HepG2 (cell line): ENCODE measurements at regions not wholly inside any gene's neighbourhood (a gene's known extent, or its start where the extent isn't known, plus 50 kb on each side); places are given as distances from the start of the nearest gene placed in this dataset.

Source experiments
- CREB3 ChIP-seq: sonication (generic); formaldehyde crosslinking; IDR thresholded peaks from 2 replicates; pipeline ENCODE4 v1.5.0; 2020; ENCODE audit warnings: missing genetic modification reagents
- ELF1 ChIP-seq: sonication (generic); formaldehyde crosslinking; IDR thresholded peaks from 2 replicates; pipeline ENCODE4 v1.4.0; 2020; ENCODE audit warnings: missing genetic modification reagents
- GPBP1L1 ChIP-seq: sonication (generic); formaldehyde crosslinking; IDR thresholded peaks from 2 replicates; pipeline ENCODE4 v1.5.0; 2020; ENCODE audit warnings: mild to moderate bottlenecking, missing genetic modification reagents
- KIAA2018 ChIP-seq: sonication (generic); formaldehyde crosslinking; IDR thresholded peaks from 2 replicates; pipeline ENCODE4 v1.5.0; 2020; ENCODE audit warnings: mild to moderate bottlenecking, missing genetic modification reagents, borderline replicate concordance
- ZNF605 ChIP-seq: sonication (generic); formaldehyde crosslinking; IDR thresholded peaks from 2 replicates; pipeline ENCODE4 v1.8.0; 2022; ENCODE audit warnings: mild to moderate bottlenecking, missing genetic modification reagents
- ZNF724P ChIP-seq: sonication (generic); formaldehyde crosslinking; IDR thresholded peaks from 2 replicates; pipeline ENCODE4 v1.8.0; 2022; ENCODE audit warnings: missing genetic modification reagents, borderline replicate concordance
- ZNF782 ChIP-seq: sonication (generic); formaldehyde crosslinking; IDR thresholded peaks from 2 replicates; pipeline ENCODE4 v1.4.0; 2020; ENCODE audit warnings: missing genetic modification reagents, mild to moderate bottlenecking, borderline replicate concordance
- ZSCAN29 ChIP-seq: sonication (generic); formaldehyde crosslinking; conservative IDR thresholded peaks from 2 replicates; pipeline ENCODE4 v1.4.0; 2020; ENCODE audit warnings: mild to moderate bottlenecking, missing genetic modification reagents
- TF ChIP-seq, protein P1 (sequence below): sonication (generic); formaldehyde crosslinking; IDR thresholded peaks from 2 replicates; pipeline ENCODE4 v1.4.0; 2020; ENCODE audit warnings: mild to moderate bottlenecking, missing genetic modification reagents

DNA sequence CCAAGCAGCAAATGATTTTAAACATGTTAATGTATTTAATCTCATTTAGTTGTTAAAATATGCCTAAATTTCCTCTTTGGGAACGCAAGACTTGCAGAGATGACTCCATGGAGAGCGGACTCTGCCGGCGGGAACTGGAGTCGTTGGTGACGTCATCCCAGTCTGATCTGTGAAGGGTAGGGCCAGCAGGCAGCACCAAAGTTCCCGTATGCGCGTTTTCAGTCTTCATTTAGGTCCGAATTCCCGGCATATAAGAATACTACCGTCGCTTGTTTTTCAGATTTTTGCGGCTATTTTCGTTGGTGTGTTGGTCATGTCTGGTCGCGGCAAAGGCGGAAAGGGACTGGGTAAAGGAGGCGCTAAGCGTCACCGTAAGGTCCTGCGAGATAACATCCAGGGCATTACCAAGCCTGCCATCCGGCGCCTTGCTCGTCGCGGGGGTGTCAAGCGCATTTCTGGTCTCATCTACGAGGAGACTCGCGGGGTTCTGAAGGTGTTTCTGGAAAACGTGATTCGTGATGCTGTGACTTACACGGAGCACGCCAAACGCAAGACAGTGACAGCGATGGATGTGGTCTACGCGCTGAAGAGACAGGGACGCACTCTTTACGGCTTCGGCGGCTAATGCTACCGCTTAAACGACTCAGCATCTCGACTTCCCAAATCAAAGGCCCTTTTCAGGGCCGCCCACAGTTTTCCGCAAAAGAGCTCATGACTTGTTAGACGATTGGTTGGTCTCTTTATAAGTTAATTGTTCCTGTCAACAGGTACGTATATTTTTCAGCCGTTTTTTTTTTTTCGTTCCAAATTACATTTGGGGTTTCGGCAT, 117.3 kb downstream of the HFE start (continued):
- TF ChIP-seq, protein P1, sequence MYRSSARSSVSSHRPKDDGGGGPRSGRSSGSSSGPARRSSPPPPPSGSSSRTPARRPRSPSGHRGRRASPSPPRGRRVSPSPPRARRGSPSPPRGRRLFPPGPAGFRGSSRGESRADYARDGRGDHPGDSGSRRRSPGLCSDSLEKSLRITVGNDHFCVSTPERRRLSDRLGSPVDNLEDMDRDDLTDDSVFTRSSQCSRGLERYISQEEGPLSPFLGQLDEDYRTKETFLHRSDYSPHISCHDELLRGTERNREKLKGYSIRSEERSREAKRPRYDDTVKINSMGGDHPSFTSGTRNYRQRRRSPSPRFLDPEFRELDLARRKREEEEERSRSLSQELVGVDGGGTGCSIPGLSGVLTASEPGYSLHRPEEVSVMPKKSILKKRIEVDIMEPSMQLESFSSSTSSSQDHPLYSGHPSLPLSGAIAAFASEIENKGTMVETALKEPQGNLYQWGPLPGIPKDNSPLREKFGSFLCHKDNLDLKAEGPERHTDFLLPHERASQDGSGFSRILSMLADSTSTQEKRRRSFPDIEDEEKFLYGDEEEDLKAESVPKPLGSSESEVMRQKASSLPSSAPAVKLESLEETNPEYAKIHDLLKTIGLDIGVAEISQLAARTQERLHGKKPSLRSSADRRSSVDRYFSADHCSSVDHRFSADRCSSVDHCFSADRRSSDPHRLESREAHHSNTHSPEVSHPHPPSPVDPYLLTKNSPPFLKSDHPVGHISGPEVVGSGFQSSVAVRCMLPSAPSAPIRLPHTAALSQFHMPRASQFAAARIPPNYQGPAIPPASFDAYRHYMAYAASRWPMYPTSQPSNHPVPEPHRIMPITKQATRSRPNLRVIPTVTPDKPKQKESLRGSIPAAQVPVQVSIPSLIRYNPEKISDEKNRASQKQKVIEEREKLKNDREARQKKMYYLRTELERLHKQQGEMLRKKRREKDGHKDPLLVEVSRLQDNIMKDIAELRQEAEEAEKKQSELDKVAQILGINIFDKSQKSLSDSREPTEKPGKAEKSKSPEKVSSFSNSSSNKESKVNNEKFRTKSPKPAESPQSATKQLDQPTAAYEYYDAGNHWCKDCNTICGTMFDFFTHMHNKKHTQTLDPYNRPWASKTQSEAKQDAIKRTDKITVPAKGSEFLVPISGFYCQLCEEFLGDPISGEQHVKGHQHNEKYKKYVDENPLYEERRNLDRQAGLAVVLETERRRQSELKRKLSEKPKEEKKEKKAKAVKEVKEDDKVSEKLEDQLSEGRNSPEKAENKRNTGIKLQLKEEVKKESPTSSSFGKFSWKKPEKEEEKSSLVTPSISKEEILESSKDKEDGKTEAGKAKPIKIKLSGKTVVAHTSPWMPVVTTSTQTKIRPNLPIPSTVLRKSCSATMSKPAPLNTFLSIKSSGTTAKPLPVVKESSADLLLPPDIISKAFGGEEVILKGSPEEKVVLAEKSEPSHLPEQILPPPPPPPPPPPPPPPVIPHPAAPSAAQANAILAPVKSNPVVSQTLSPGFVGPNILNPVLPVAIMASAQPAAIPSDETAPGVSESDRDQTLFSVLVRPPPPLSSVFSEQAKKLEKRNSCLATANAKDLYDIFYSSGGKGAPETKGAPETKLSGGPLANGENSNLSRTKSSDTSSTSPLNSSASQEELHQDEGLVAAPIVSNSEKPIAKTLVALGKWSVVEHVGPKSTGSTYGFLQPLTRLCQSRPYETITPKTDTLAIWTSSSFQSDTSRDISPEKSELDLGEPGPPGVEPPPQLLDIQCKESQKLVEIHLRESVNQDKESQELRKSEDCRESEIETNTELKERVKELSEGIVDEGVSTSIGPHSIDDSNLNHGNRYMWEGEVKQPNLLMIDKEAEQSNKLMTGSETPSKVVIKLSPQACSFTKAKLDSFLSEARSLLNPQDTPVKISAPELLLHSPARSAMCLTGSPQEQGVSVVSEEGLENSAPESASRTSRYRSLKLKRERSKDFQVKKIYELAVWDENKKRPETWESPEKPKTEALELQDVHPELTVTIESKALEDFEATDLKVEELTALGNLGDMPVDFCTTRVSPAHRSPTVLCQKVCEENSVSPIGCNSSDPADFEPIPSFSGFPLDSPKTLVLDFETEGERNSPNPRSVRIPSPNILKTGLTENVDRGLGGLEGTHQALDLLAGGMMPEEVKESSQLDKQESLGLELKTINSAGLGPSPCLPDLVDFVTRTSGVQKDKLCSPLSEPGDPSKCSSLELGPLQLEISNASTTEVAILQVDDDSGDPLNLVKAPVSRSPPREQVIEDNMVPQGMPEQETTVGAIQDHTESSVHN (CRISPR knock-in tag): no peak
- TF ChIP-seq GPBP1L1 (no peak), ZNF605 (CRISPR knock-in tag) (peak; percentile 98), KIAA2018 (CRISPR knock-in tag) (0 out of 2 replicates have a peak, but pooled peaks have one; percentile 51), ZNF782 (CRISPR knock-in tag) (no peak; the same call in 1 of the 2 replicates), ZSCAN29 (0 out of 2 replicates have a peak, but pooled peaks have one; percentile 77), CREB3 (CRISPR knock-in tag) (peak; percentile 41; the same call in 1 of the 2 replicates), ELF1 (CRISPR knock-in tag) (peak; percentile 62), ZNF724P (CRISPR knock-in tag) (no peak)
